OCI-LY7 (cell line): ENCODE measurements at regions not wholly inside any gene's neighbourhood (a gene's known extent, or its start where the extent isn't known, plus 50 kb on each side); places are given as distances from the start of the nearest gene placed in this dataset.
"Not testable (repeated sequence)": the region's sequence is repeated elsewhere in the genome, so short reads cannot be mapped to it uniquely, and the experiment has no call there.

Experiments
- BruUV-seq: library from RNA; stranded (reverse); fragments of 400-500 nt; replicated peaks from 2 replicates; lab custom pipeline; 2021; lab: Mats Ljungman, UMichigan
- CTCF ChIA-PET: fragments of 300-600 bp; sonication (Branson Sonifier 250); formaldehyde crosslinking; loops from one replicate; lab custom pipeline; 2022; ENCODE audit warnings: antibody characterized with exemption; ENCODE audit not compliant: unreplicated experiment; lab: Charles Lee
- POLR2A ChIA-PET: fragments of 300-600 bp; sonication (Branson Sonifier 250); formaldehyde crosslinking; loops from one replicate; lab custom pipeline; 2022; ENCODE audit warnings: antibody characterized with exemption; lab: Charles Lee
- DNase-seq: peaks from one replicate; pipeline ENCODE4 v3.0.0-alpha.2; 2015; ENCODE audit warnings: low spot score
- H2AFZ ChIP-seq: fragments of 200-600 bp; sonication (generic), shearing (Covaris generic); 2 replicates; pipeline ENCODE4 v1.6.1; 2014; ENCODE audit warnings: mild to moderate bottlenecking, antibody characterized with exemption, low read length, moderate library complexity
- H3K27ac ChIP-seq: fragments of 200-600 bp; sonication (generic); 2 replicates; pipeline ENCODE4 v1.5.1; 2014; ENCODE audit warnings: mixed run types, low read depth, mild to moderate bottlenecking, moderate library complexity, low read length, inconsistent platforms; ENCODE audit not compliant: poor library complexity, severe bottlenecking
- H3K36me3 ChIP-seq: fragments of 200-600 bp; sonication (generic); 2 replicates; pipeline ENCODE4 v1.6.1; 2014; ENCODE audit warnings: mild to moderate bottlenecking, antibody characterized with exemption, low read length, moderate library complexity, mixed read lengths; ENCODE audit not compliant: insufficient read depth
- H3K4me1 ChIP-seq: fragments of 200-600 bp; sonication (generic); 2 replicates; pipeline ENCODE4 v1.5.1; 2014; ENCODE audit warnings: mild to moderate bottlenecking, low read length; ENCODE audit not compliant: insufficient read depth, poor library complexity, severe bottlenecking
- H3K4me2 ChIP-seq: fragments of 200-600 bp; sonication (generic); 2 replicates; pipeline ENCODE4 v1.6.1; 2014; ENCODE audit warnings: mild to moderate bottlenecking, low read length
- H3K4me3 ChIP-seq: fragments of 200-600 bp; sonication (generic); 2 replicates; pipeline ENCODE4 v1.5.1; 2014; ENCODE audit warnings: mild to moderate bottlenecking, low read depth, low read length; ENCODE audit not compliant: poor library complexity, severe bottlenecking
- H3K79me2 ChIP-seq: fragments of 200-600 bp; sonication (generic); 2 replicates; pipeline ENCODE4 v1.6.1; 2016; ENCODE audit warnings: low read depth, mild to moderate bottlenecking, low read length, moderate library complexity, mixed read lengths; ENCODE audit not compliant: insufficient read depth
- H3K9me2 ChIP-seq: fragments of 200-600 bp; sonication (generic); 2 replicates; pipeline ENCODE4 v1.6.1; 2016; ENCODE audit warnings: mild to moderate bottlenecking, low read length, mixed read lengths; ENCODE audit not compliant: insufficient read depth
- H3K9me3 ChIP-seq: fragments of 200-600 bp; sonication (generic); 2 replicates; pipeline ENCODE4 v1.6.1; 2014; ENCODE audit warnings: mild to moderate bottlenecking, mixed run types, low read length, mixed read lengths
- H4K20me1 ChIP-seq: fragments of 200-600 bp; sonication (generic); 2 replicates; pipeline ENCODE4 v1.6.1; 2014; ENCODE audit warnings: mild to moderate bottlenecking, antibody characterized with exemption, low read length, moderate library complexity, mixed read lengths; ENCODE audit not compliant: insufficient read depth
- EZH2phosphoT487 ChIP-seq: fragments of 200-600 bp; sonication (generic); IDR thresholded peaks from 2 replicates; pipeline ENCODE4 v1.6.1; 2018; ENCODE audit warnings: low read depth, borderline replicate concordance, mild to moderate bottlenecking, mixed run types, antibody characterized with exemption, low read length, moderate library complexity, mixed read lengths
- intact Hi-C: fragments of 100-400 bp; cut with micrococcal nuclease; formaldehyde crosslinking; loops from one replicate; pipeline ENCODE4 v1.10.0; 2022; ENCODE audit not compliant: unreplicated experiment
- TF ChIP-seq, protein P1 (sequence below): fragments of 200-600 bp; sonication (generic); conservative IDR thresholded peaks from 2 replicates; pipeline ENCODE4 v1.5.1; 2014; ENCODE audit warnings: mild to moderate bottlenecking, antibody characterized with exemption, low read length, moderate library complexity, mixed read lengths

DNA sequence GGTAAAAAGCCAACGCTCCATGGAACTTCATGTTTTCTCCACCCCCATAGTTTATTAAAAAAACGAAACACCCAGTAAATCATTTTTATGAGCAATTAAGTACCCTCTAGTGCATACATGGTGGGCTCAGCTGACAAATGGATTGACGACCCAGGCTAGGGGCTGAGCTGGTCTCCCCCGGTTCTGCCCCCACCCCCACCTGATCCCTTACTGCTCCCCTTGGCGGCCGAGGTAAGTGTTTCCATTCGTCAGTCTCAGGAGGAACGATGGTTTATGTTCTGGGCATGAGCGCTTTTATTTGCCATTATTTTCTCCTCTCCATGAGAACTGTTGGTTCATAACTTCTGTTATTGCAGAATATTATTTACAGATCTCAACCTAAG lies 233.9 kb upstream of the C1orf174 start:
- BruUV-seq = no TSS peak
- H2AFZ ChIP-seq = no peak overlapping the region
- ChIA-PET CTCF (no interaction called here), POLR2A (no interaction called here)
- H3K79me2 ChIP-seq = no peaks in the 10 kb centered on the region
- H3K4me3 ChIP-seq = no peak overlapping the region
- no peaks in the 10 kb centered on the region for H3K9me2 ChIP-seq
- H3K27ac ChIP-seq = no peak overlapping the region
- no peaks in the 10 kb centered on the region for H3K36me3 ChIP-seq
- no peak overlapping the region for H3K4me2 ChIP-seq
- no peaks in the 10 kb centered on the region for H3K4me1 ChIP-seq
- intact Hi-C loops = no loop called here
- no peak for TF ChIP-seq EZH2phosphoT487
- TF ChIP-seq, protein P1, sequence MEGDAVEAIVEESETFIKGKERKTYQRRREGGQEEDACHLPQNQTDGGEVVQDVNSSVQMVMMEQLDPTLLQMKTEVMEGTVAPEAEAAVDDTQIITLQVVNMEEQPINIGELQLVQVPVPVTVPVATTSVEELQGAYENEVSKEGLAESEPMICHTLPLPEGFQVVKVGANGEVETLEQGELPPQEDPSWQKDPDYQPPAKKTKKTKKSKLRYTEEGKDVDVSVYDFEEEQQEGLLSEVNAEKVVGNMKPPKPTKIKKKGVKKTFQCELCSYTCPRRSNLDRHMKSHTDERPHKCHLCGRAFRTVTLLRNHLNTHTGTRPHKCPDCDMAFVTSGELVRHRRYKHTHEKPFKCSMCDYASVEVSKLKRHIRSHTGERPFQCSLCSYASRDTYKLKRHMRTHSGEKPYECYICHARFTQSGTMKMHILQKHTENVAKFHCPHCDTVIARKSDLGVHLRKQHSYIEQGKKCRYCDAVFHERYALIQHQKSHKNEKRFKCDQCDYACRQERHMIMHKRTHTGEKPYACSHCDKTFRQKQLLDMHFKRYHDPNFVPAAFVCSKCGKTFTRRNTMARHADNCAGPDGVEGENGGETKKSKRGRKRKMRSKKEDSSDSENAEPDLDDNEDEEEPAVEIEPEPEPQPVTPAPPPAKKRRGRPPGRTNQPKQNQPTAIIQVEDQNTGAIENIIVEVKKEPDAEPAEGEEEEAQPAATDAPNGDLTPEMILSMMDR = no peak
- no peaks in the 10 kb centered on the region for H4K20me1 ChIP-seq
- no peak for DNase-seq
- peaks cover 19% of the 10 kb centered on the region for H3K9me3 ChIP-seq

DNA sequence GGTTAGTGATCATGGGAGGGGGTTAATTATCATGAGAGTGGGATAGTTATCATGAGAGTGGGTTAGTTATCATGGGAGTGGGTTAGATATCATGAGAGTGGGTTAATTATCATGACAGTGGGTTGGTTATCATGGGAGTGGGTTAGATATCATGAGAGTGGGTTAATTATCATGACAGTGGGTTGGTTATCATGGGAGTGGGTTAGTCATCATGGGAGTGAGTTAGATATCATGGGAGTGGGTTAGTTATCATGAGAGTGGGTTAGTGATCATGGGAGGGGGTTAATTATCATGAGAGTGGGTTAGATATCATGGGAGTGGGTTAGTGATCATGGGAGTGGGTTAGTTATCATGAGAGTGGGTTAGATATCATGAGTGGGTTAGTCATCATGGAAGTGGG lies 235.8 kb upstream of the C1orf174 start:
- H3K4me2 ChIP-seq, H3K79me2 ChIP-seq, H3K36me3 ChIP-seq, CTCF ChIA-PET, H4K20me1 ChIP-seq, H2AFZ ChIP-seq, H3K9me2 ChIP-seq, H3K4me3 ChIP-seq, BruUV-seq, H3K27ac ChIP-seq, intact Hi-C loops, DNase-seq, POLR2A ChIA-PET, H3K4me1 ChIP-seq: not testable (repeated sequence)
- H3K9me3 ChIP-seq = peaks cover 19% of the 10 kb centered on the region

DNA sequence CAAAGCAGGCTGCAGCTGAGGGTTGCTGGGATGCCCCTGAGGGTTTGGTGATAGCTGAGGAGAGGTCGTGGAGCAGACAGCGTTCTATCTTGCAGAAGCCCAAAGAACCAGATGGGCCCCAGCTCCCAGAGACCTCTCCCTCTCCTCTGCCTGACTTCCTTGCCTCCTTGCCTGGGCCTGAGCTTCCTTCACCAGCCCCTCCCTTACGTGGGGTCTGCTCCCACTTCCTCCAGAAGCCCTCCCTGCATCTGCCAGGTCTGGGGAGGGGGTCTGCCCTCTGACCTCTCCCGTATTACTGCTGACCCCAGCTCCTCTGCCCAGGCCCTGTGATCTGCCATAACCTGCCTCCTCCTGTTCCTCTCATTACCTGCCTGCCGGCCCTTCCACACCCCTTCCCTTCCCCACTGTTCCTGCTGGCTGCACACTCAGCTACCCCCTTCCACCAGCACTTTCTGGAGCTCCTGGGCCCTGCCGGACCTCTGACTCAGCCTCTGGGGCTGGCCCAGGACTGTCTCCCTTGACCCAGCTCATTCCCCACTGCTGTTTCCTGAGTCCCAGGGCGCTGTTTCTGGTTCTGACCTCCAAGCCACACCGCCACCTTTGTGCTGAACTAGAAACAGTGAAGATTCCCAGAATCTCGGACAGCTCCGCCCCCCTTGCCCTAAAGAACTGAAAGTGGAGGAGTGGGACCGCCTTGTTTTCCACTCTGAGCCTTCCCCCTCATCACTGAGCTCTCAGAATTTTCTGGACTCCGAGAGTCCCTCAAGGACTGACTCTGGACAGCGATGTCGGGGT lies 237.7 kb upstream of the C1orf174 start:
- intact Hi-C loops = no loop called here
- no peak for DNase-seq
- POLR2A ChIA-PET = no interaction called here
- TF ChIP-seq, protein P1 = no peak
- no peak for TF ChIP-seq EZH2phosphoT487
- Histone ChIP-seq H3K4me3 (no peak overlapping the region), H3K79me2 (no peaks in the 10 kb centered on the region), H2AFZ (no peak overlapping the region), H3K4me2 (no peak overlapping the region), H4K20me1 (no peaks in the 10 kb centered on the region), H3K9me2 (no peaks in the 10 kb centered on the region), H3K4me1 (no peaks in the 10 kb centered on the region), H3K27ac (no peak overlapping the region), H3K36me3 (no peaks in the 10 kb centered on the region), H3K9me3 (peaks cover 19% of the 10 kb centered on the region)
- CTCF ChIA-PET = no interaction called here
- no TSS peak for BruUV-seq
